KMS-11 (cell line): ENCODE measurements at regions not wholly inside any gene's neighbourhood (a gene's known extent, or its start where the extent isn't known, plus 50 kb on each side); places are given as distances from the start of the nearest gene placed in this dataset.

Experiments
- H2AFZ ChIP-seq: fragments of 200-600 bp; sonication (generic); 2 replicates; pipeline ENCODE4 v1.6.1; 2016; ENCODE audit warnings: antibody characterized with exemption, mixed run types, low read depth
- H3K27ac ChIP-seq: fragments of 200-600 bp; sonication (generic); 2 replicates; pipeline ENCODE4 v1.6.1; 2016; ENCODE audit warnings: mild to moderate bottlenecking, mixed run types
- H3K27me3 ChIP-seq: fragments of 200-600 bp; sonication (generic); 2 replicates; pipeline ENCODE4 v1.6.1; 2017; ENCODE audit warnings: mild to moderate bottlenecking, low read depth, mixed run types, moderate library complexity; ENCODE audit not compliant: insufficient read depth
- H3K36me3 ChIP-seq: fragments of 200-600 bp; sonication (generic); 2 replicates; pipeline ENCODE4 v1.6.1; 2017; ENCODE audit warnings: mild to moderate bottlenecking, mixed run types; ENCODE audit not compliant: insufficient read depth
- H3K4me1 ChIP-seq: fragments of 200-600 bp; sonication (generic); 2 replicates; pipeline ENCODE4 v1.6.1; 2016; ENCODE audit warnings: mild to moderate bottlenecking, low read depth, mixed run types; ENCODE audit not compliant: poor library complexity, severe bottlenecking
- H3K4me2 ChIP-seq: fragments of 200-600 bp; sonication (generic); 2 replicates; pipeline ENCODE4 v1.7.0; 2016; ENCODE audit warnings: mild to moderate bottlenecking, mixed run types
- H3K4me3 ChIP-seq: fragments of 200-600 bp; sonication (generic); IDR thresholded peaks from 2 replicates; pipeline ENCODE4 v1.6.1; 2017; ENCODE audit warnings: low read depth, low read length, mixed read lengths; ENCODE audit not compliant: insufficient read depth
- H3K79me2 ChIP-seq: fragments of 200-600 bp; sonication (generic); 2 replicates; pipeline ENCODE4 v1.6.1; 2016; ENCODE audit warnings: low read depth, mixed run types; ENCODE audit not compliant: insufficient read depth
- H3K9ac ChIP-seq: fragments of 200-600 bp; sonication (generic); 2 replicates; pipeline ENCODE4 v1.6.1; 2016; ENCODE audit warnings: mild to moderate bottlenecking, mixed run types
- H4K20me1 ChIP-seq: fragments of 200-600 bp; sonication (generic); 2 replicates; pipeline ENCODE4 v1.6.1; 2016; ENCODE audit warnings: mild to moderate bottlenecking, mixed run types; ENCODE audit not compliant: insufficient read depth
- TF ChIP-seq, protein P1 (sequence below): fragments of 200-600 bp; sonication (generic); conservative IDR thresholded peaks from 2 replicates; pipeline ENCODE4 v1.6.1; 2017; ENCODE audit warnings: low read depth, mild to moderate bottlenecking, antibody characterized with exemption, low read length, moderate library complexity, mixed read lengths

DNA sequence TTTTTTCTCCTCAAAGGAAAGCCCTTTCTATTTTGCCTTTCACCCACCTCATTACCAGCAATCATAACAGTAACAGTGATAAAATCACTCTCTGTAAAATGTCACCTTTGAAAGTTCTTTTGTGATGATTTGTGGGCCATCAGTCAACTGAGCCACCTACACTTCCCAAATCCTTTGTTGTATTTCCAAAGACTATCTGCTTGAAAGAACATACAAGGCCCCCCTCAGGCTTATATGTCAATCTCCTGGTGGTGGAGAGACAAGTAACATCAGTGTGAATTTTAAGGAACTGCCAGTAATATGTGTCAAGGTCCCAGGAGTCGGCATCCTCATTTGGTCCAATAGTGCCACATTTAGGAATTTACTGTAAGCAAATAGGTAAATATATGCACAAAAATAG is 161.1 kb upstream of the EOMES start:
- Histone ChIP-seq H2AFZ (no peak overlapping the region), H3K27ac (no peak overlapping the region), H3K4me2 (no peak overlapping the region), H3K9ac (no peak overlapping the region), H4K20me1 (no peaks in the 10 kb centered on the region), H3K27me3 (no peaks in the 10 kb centered on the region), H3K4me3 (no peak overlapping the region), H3K4me1 (no peaks in the 10 kb centered on the region), H3K36me3 (no peaks in the 10 kb centered on the region), H3K79me2 (no peaks in the 10 kb centered on the region)
- TF ChIP-seq, protein P1, sequence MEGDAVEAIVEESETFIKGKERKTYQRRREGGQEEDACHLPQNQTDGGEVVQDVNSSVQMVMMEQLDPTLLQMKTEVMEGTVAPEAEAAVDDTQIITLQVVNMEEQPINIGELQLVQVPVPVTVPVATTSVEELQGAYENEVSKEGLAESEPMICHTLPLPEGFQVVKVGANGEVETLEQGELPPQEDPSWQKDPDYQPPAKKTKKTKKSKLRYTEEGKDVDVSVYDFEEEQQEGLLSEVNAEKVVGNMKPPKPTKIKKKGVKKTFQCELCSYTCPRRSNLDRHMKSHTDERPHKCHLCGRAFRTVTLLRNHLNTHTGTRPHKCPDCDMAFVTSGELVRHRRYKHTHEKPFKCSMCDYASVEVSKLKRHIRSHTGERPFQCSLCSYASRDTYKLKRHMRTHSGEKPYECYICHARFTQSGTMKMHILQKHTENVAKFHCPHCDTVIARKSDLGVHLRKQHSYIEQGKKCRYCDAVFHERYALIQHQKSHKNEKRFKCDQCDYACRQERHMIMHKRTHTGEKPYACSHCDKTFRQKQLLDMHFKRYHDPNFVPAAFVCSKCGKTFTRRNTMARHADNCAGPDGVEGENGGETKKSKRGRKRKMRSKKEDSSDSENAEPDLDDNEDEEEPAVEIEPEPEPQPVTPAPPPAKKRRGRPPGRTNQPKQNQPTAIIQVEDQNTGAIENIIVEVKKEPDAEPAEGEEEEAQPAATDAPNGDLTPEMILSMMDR: no peak

DNA sequence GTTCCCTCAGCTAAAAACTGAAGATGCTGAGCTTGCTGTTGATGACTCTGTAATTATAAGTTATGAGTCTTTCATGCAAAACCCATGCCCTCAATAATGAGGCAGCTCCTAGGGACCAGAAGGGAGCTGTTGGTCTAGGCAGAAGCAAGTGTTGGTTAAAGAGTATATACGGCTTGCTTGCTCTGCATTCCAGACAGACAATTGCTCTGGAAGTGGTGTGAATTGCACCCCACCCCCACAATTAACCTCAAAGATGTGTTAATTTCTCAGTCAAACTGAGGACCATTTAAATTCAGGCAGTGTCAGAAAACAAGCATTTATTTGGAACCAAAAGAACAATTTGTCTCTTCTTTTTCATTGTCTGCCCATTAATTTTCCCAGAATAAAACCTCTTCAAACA is 163.5 kb upstream of the EOMES start:
- no peak overlapping the region for H3K27ac ChIP-seq

DNA sequence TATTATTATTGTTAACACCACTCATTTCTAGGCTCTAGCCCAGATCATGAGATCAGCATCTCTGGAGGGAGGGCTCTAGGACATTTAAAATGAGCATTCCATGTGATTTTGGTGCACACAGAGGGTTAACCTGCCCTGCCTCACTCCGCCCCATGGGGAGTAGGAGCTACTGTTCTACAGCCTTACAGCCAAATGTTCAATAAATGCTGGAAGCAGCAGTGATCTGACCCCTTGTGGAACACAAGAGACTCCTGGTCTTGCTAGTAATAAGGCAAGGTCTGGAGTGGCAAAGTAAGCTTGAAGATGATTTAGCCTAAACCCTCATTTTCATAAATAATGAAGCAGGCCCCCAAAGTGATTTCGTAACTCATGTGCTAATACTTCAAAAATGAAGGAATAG is 166.4 kb upstream of the EOMES start:
- Histone ChIP-seq H4K20me1 (no peaks in the 10 kb centered on the region), H2AFZ (no peak overlapping the region), H3K27ac (no peak overlapping the region), H3K4me2 (no peak overlapping the region), H3K27me3 (no peaks in the 10 kb centered on the region), H3K4me3 (no peak overlapping the region), H3K9ac (no peak overlapping the region), H3K4me1 (no peaks in the 10 kb centered on the region), H3K79me2 (no peaks in the 10 kb centered on the region), H3K36me3 (no peaks in the 10 kb centered on the region)
- TF ChIP-seq, protein P1: no peak

More for the DNA sequence above, 163.5 kb upstream of the EOMES start:
- Histone ChIP-seq H3K27me3 (no peaks in the 10 kb centered on the region), H3K9ac (no peak overlapping the region), H3K4me3 (no peak overlapping the region), H3K4me2 (no peak overlapping the region), H2AFZ (no peak overlapping the region), H3K79me2 (no peaks in the 10 kb centered on the region), H4K20me1 (no peaks in the 10 kb centered on the region), H3K36me3 (no peaks in the 10 kb centered on the region), H3K4me1 (no peaks in the 10 kb centered on the region)
- TF ChIP-seq, protein P1: no peak

DNA sequence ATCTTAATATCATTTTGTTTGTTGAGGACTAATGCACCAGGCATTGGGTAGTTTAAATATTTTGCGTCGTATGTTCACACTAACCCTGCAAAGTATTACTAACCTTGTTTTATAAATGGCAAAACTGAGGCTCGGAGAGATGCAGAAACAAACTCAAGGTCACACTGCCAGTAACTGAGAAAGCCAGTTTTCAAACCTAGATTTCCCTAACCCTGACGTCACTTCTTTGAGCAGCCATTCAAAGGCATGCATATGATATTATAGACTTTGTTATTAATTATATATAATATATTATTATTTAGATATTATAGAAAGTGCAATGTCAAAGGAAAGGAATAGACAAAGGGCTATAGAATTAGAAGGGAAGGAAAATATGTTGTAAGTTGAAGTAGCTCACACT is 167.6 kb upstream of the EOMES start:
- TF ChIP-seq, protein P1: no peak
- no peaks in the 10 kb centered on the region for H3K79me2 ChIP-seq

More for the DNA sequence above, 167.6 kb upstream of the EOMES start:
- Histone ChIP-seq H3K9ac (no peak overlapping the region), H3K36me3 (no peaks in the 10 kb centered on the region), H3K27ac (no peak overlapping the region), H2AFZ (no peak overlapping the region), H3K4me1 (no peaks in the 10 kb centered on the region), H3K4me3 (no peak overlapping the region), H3K27me3 (no peaks in the 10 kb centered on the region), H3K4me2 (no peak overlapping the region), H4K20me1 (no peaks in the 10 kb centered on the region)
